IMR-90 (cell line): ENCODE measurements at regions not wholly inside any gene's neighbourhood (a gene's known extent, or its start where the extent isn't known, plus 50 kb on each side); places are given as distances from the start of the nearest gene placed in this dataset.
A peak's percentile ranks its signal among the peaks of the same experiment; 100 is the strongest.

Experiments
- ATAC-seq: fragments of 200-7000 bp; cut with Tn5 transposase; 2 replicates; pipeline ENCODE4 v1.9.1; 2020; ENCODE audit warnings: low read depth, mild to moderate bottlenecking, moderate library complexity
- BruUV-seq: library from RNA; stranded (reverse); fragments of 400-500 nt; replicated peaks from 2 replicates; lab custom pipeline; 2021; lab: Mats Ljungman, UMichigan
- CTCF ChIA-PET: fragments of 300-600 bp; formaldehyde crosslinking; extraction: SDS; loops from one replicate; lab custom pipeline; 2021; ENCODE audit warnings: antibody characterized with exemption; lab: Yijun Ruan, JAX
- POLR2A ChIA-PET: fragments of 300-600 bp; sonication (Branson Sonifier 250); formaldehyde crosslinking; loops from one replicate; lab custom pipeline; 2022; ENCODE audit warnings: antibody characterized with exemption; ENCODE audit not compliant: unreplicated experiment; lab: Charles Lee
- DNase-seq: peaks from one replicate; pipeline ENCODE4 v3.0.0; 2013
- H2AFZ ChIP-seq: replicated peaks from 2 replicates; pipeline ENCODE3; 2013; ENCODE audit warnings: low read length, mild to moderate bottlenecking; ENCODE audit not compliant: poor library complexity
- H2AK5ac ChIP-seq: 2 replicates; pipeline ENCODE4 v1.6.1; 2013; ENCODE audit warnings: low read depth, low read length, inconsistent platforms
- H2AK9ac ChIP-seq: replicated peaks from 2 replicates; pipeline ENCODE3; 2013; ENCODE audit warnings: mild to moderate bottlenecking, low read depth, low read length, moderate library complexity; ENCODE audit not compliant: poor library complexity
- H2BK120ac ChIP-seq: 2 replicates; pipeline ENCODE4 v1.6.1; 2013; ENCODE audit warnings: low read depth, low read length, inconsistent platforms
- H2BK15ac ChIP-seq: 3 replicates; pipeline ENCODE4 v1.6.1; 2013; ENCODE audit warnings: low read depth, low read length, inconsistent platforms
- H2BK20ac ChIP-seq: 2 replicates; pipeline ENCODE4 v1.6.1; 2013; ENCODE audit warnings: low read depth, mild to moderate bottlenecking, inconsistent platforms, low read length, moderate library complexity
- H2BK5ac ChIP-seq: 2 replicates; pipeline ENCODE4 v1.6.1; 2013; ENCODE audit warnings: mild to moderate bottlenecking, low read depth, low read length, inconsistent platforms; ENCODE audit not compliant: poor library complexity, severe bottlenecking
- H3K14ac ChIP-seq: replicated peaks from 2 replicates; pipeline ENCODE4 v1.6.1; 2013; ENCODE audit warnings: low read depth, low read length, inconsistent platforms
- H3K18ac ChIP-seq: 2 replicates; pipeline ENCODE4 v1.6.1; 2013; ENCODE audit warnings: low read depth, low read length, control low read depth
- H3K23ac ChIP-seq: 2 replicates; pipeline ENCODE4 v1.6.1; 2013; ENCODE audit warnings: low read depth, low read length, inconsistent platforms
- H3K27ac ChIP-seq: 2 replicates; pipeline ENCODE4 v1.5.1; 2013; ENCODE audit warnings: mild to moderate bottlenecking, control low read depth, low read length; ENCODE audit not compliant: insufficient read depth
- H3K27me3 ChIP-seq: 2 replicates; pipeline ENCODE4 v1.6.1; 2013; ENCODE audit warnings: low read length; ENCODE audit not compliant: control insufficient read depth, insufficient read depth
- H3K36me3 ChIP-seq: 2 replicates; pipeline ENCODE4 v1.6.1; 2013; ENCODE audit warnings: low read length, mixed read lengths; ENCODE audit not compliant: control insufficient read depth, insufficient read depth
- H3K4ac ChIP-seq: 2 replicates; pipeline ENCODE4 v1.6.1; 2013; ENCODE audit warnings: low read depth, low read length, inconsistent platforms
- H3K4me1 ChIP-seq: 2 replicates; pipeline ENCODE4 v1.6.1; 2013; ENCODE audit warnings: low read length, mixed read lengths; ENCODE audit not compliant: control insufficient read depth, insufficient read depth
- H3K4me2 ChIP-seq: 2 replicates; pipeline ENCODE4 v1.6.1; 2013; ENCODE audit warnings: low read depth, mild to moderate bottlenecking, control low read depth, low read length, moderate library complexity
- H3K4me3 ChIP-seq: 2 replicates; pipeline ENCODE4 v1.5.1; 2013; ENCODE audit warnings: low read depth, mild to moderate bottlenecking, control low read depth, low read length, moderate library complexity; ENCODE audit not compliant: insufficient read depth
- H3K56ac ChIP-seq: 2 replicates; pipeline ENCODE4 v1.6.1; 2013; ENCODE audit warnings: low read length, inconsistent platforms; ENCODE audit not compliant: insufficient read depth; ENCODE audit errors: extremely low read depth
- H3K79me1 ChIP-seq, 2 experiments: 2 replicates each; pipeline ENCODE4 v1.6.1; 2013; ENCODE audit warnings: low read length in 2 of 2, inconsistent platforms in 1 of 2, low read depth in 1 of 2
- H3K9ac ChIP-seq: 2 replicates; pipeline ENCODE4 v1.6.1; 2013; ENCODE audit warnings: low read depth, low read length, control low read depth
- H3K9me1 ChIP-seq: 2 replicates; pipeline ENCODE4 v1.6.1; 2013; ENCODE audit warnings: low read length, inconsistent platforms; ENCODE audit not compliant: insufficient read depth
- H3K9me3 ChIP-seq: 2 replicates; pipeline ENCODE4 v1.6.1; 2013; ENCODE audit warnings: low read length; ENCODE audit not compliant: control insufficient read depth, insufficient read depth
- H4K20me1 ChIP-seq: 2 replicates; pipeline ENCODE4 v1.6.1; 2013; ENCODE audit warnings: low read length, inconsistent platforms; ENCODE audit not compliant: insufficient read depth
- H4K5ac ChIP-seq: 2 replicates; pipeline ENCODE4 v1.6.1; 2013; ENCODE audit warnings: mild to moderate bottlenecking, low read depth, low read length, control low read depth
- H4K8ac ChIP-seq, 2 experiments: 2 replicates each; pipeline ENCODE4 v1.6.1; 2013; ENCODE audit warnings: low read depth in 2 of 2, low read length in 2 of 2, control low read depth in 1 of 2, inconsistent platforms in 1 of 2
- H4K91ac ChIP-seq: 2 replicates; pipeline ENCODE4 v1.6.1; 2013; ENCODE audit warnings: low read depth, low read length, inconsistent platforms; ENCODE audit not compliant: insufficient read depth
- BHLHE40 ChIP-seq: fragments of 150-350 bp; IDR thresholded peaks from 2 replicates; pipeline ENCODE4 v1.6.1; 2016; ENCODE audit warnings: mild to moderate bottlenecking, low read depth, low read length
- MAFK ChIP-seq: IDR thresholded peaks from 2 replicates; pipeline ENCODE4 v1.6.1; 2012; ENCODE audit warnings: low read depth, low read length, improper control_type of control experiment
- MAZ ChIP-seq: IDR thresholded peaks from 2 replicates; pipeline ENCODE4 v1.6.1; 2012; ENCODE audit warnings: low read depth, mild to moderate bottlenecking, low read length, improper control_type of control experiment, moderate library complexity, borderline replicate concordance
- MXI1 ChIP-seq: IDR thresholded peaks from 2 replicates; pipeline ENCODE4 v1.6.1; 2012; ENCODE audit warnings: low read depth, mild to moderate bottlenecking, low read length, moderate library complexity, borderline replicate concordance
- WGBS, 2 experiments: methylation state at CpG; one replicate each; pipeline versions ENCODE4 v1.1.5 to v1.1.7; 2013; ENCODE audit warnings: missing lambda C conversion rate in 2 of 2; ENCODE audit not compliant: insufficient read length in 1 of 2; ENCODE audit errors: extremely low coverage in 2 of 2; 5-methylcytosine and 5-hydroxymethylcytosine counted together
- dilution Hi-C: fragments of 300-500 bp; cut with HindIII; formaldehyde crosslinking; loops from one replicate; pipeline ENCODE4 v1.14.3; 2018; ENCODE audit warnings: low sequenced_read_pairs; ENCODE audit not compliant: unreplicated experiment
- in situ Hi-C: fragments of 300-500 bp; cut with MboI; formaldehyde crosslinking; loops from 3 replicates; pipeline ENCODE4 v1.14.3; 2019; ENCODE audit warnings: low sequenced_read_pairs, inconsistent platforms, mixed read lengths
- intact Hi-C: fragments of 100-400 bp; cut with micrococcal nuclease; formaldehyde crosslinking; loops from 2 replicates; pipeline ENCODE4 v1.10.0; 2022

- Histone ChIP-seq H3K4me3 (no peak overlapping the region), H4K5ac (no peak overlapping the region), H4K91ac (no peak overlapping the region), H3K4ac (no peak overlapping the region), H2AK9ac (no peak overlapping the region), H3K4me1 (no peaks in the 10 kb centered on the region), H3K14ac (no peak overlapping the region), H4K8ac (no peak overlapping the region), H3K23ac (no peak overlapping the region), H3K56ac (no peak overlapping the region), H2BK15ac (no peak overlapping the region), H2AK5ac (no peak overlapping the region), H2BK120ac (no peak overlapping the region), H3K79me1 (no peaks in the 10 kb centered on the region), H3K9me3 (peaks cover 3% of the 10 kb centered on the region; the same call in 1 of the 2 replicates), H3K36me3 (no peaks in the 10 kb centered on the region), H3K9ac (no peak overlapping the region), H3K18ac (no peak overlapping the region), H3K4me2 (no peak overlapping the region), H3K27me3 (no peaks in the 10 kb centered on the region), H2AFZ (no peak overlapping the region), H4K20me1 (no peaks in the 10 kb centered on the region), H3K9me1 (no peaks in the 10 kb centered on the region), H3K27ac (no peak overlapping the region), H2BK20ac (no peak overlapping the region), H2BK5ac (no peak overlapping the region)
- no TSS peak for BruUV-seq
- TF ChIP-seq MAFK (peak; percentile 78), MXI1 (no peak), BHLHE40 (no peak), MAZ (no peak)
- ATAC-seq, result no peak
- ChIA-PET POLR2A (no interaction called here), CTCF (no interaction called here)
- no CpG with 5 or more reads among the region's 3 CpGs for WGBS, 2 experiments
- DNase-seq, result no peak
- dilution Hi-C loops (no loop called here), intact Hi-C loops (no loop called here), in situ Hi-C loops (no loop called here)
Measured at GRCh38 chr7:27010068-27010467, 85.7 kb downstream of the HOXA1 start.
